ENCODE measurements at regions not wholly inside any gene's neighbourhood (a gene's known extent, or its start where the extent isn't known, plus 50 kb on each side); places are given as distances from the start of the nearest gene placed in this dataset.

DNA sequence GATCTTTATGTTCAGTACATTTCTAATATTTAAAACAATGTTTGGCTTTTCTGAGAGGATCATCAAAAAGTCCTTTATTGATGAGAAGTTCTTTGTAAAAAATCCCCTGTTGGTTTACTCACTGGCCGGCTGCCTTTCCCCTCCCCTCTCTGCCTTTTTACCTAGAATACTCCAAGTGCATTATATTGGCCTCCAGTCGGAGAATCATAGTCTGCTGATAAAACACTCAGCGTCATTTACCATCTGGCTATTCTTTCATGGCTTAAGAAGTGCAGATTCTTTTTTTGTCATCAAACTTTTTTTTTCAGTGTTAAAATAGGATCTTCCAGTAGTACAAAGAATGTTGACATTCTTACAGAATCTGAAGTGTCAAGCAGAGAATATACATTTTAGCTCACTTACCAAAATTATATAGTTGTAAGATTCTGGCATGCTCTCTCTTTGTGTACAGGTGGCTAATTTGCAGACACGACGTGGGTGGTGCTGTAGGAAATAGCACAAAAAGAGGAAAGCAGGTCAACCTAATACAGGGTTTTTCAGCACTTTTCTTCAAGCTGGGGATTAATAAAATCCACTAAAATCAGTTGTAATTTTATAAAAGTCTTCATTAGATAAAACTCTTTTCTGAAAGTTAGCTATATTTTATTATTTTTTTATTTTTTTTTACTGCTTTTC lies 731.8 kb downstream of the KCTD8 start:
- no peak overlapping the region for H3K4me3 ChIP-seq (ENCODE audit: low read depth, low read length)
- DNase-seq (ENCODE audit: low read depth): no peak
- TF ChIP-seq CTCF (IDR thresholded peaks at IDR 0.05; ENCODE audit: insufficient read depth, low read length): no peak

- no peak overlapping the region for H3K4me3 ChIP-seq (ENCODE audit: low read depth, low read length)
- TF ChIP-seq CTCF (IDR thresholded peaks at IDR 0.05; ENCODE audit: insufficient read depth, low read length): no peak
- no peak for DNase-seq (ENCODE audit: low read depth)
Observed at GRCh38 chr4:43718369-43718768, 730.2 kb downstream of the KCTD8 start.

DNA sequence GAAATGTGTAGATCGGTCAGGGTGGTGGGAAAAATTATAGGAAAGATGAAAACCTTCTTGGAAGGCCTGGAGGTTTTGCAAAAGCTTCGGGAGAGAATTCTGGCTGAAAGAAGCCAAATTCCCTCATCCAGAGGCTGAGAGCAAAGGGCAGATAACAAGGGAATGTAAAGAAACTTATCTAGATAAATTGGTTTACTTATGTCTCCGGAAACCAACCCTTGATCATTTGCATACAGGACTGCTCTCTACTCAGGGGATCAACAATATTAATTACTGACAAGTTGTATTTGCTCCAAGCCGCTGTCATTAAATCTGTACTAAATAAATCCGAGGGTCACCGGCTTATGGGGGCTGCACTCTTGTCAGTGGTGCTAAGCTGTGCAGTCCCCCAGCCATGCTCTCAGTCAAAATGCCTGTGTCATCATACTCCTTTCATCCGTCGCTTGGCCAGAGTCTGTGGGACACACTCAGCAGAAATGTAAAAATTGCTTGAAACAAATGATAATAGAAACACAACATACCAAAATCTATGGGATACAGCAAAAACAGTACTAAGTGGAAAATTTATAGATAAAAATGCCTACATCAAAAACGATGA lies 715.7 kb downstream of the KCTD8 start:
- no peak for DNase-seq (ENCODE audit: low read depth)
- no peak overlapping the region for H3K4me3 ChIP-seq (ENCODE audit: low read depth, low read length)
- no peak for TF ChIP-seq CTCF (IDR thresholded peaks at IDR 0.05; ENCODE audit: insufficient read depth, low read length)

DNA sequence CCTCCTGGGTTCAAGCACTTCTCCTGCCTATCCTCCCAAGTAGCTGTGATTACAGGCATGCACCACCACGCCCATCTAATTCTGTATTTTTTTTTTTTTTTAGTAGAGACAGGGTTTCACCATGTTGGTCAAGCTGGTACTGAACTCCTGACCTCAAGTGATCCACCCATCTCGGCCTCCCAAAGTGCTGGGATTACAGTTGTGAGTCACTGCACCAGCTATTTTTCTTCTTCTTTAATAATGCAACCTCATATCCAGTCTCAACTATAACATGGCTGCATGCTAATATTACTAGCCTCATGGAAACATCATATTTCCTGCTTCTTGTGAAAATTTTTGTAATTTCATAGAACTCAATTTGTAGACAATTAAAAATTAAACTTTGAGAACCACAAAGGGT lies 706.5 kb downstream of the KCTD8 start:
- DNase-seq (ENCODE audit: low read depth): no peak
- no peak for TF ChIP-seq CTCF (IDR thresholded peaks at IDR 0.05; ENCODE audit: insufficient read depth, low read length)
- H3K4me3 ChIP-seq (ENCODE audit: low read depth, low read length): no peak overlapping the region

DNA sequence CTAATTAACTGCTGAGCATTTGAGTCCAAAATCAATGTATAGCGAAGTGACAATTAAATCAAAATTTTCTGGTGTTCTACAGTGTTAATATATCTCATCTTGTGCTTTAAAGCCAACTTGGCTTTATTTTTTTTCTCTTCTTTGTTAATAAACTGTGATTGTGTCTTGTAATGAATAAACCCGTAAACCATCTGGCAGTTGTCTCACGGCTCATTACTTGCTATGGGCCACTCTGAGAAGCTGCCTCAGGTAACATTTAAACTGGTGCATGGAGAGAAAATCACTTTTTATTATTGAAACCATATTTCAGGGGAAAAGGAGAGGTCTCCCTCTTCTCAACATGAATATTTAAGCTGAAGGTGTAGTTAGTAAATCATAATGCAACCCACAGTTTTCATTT lies 694.0 kb downstream of the KCTD8 start:
- no peak for DNase-seq (ENCODE audit: low read depth)
- no peak overlapping the region for H3K4me3 ChIP-seq (ENCODE audit: low read depth, low read length)
- TF ChIP-seq CTCF (IDR thresholded peaks at IDR 0.05; ENCODE audit: insufficient read depth, low read length): no peak

- TF ChIP-seq CTCF (IDR thresholded peaks at IDR 0.05; ENCODE audit: insufficient read depth, low read length): no peak
- H3K4me3 ChIP-seq (ENCODE audit: low read depth, low read length): no peak overlapping the region
- no peak for DNase-seq (ENCODE audit: low read depth)
Observed at GRCh38 chr4:43757147-43757546, 691.5 kb downstream of the KCTD8 start.

- H3K4me3 ChIP-seq (ENCODE audit: low read depth, low read length): no peak overlapping the region
- no peak for DNase-seq (ENCODE audit: low read depth)
- no peak for TF ChIP-seq CTCF (IDR thresholded peaks at IDR 0.05; ENCODE audit: insufficient read depth, low read length)
Observed at GRCh38 chr4:43758836-43759235, 689.8 kb downstream of the KCTD8 start.
